HG02759 (cell line): ENCODE measurements at regions not wholly inside any gene's neighbourhood (a gene's known extent, or its start where the extent isn't known, plus 50 kb on each side); places are given as distances from the start of the nearest gene placed in this dataset.

Experiments used
- ATAC-seq: cut with Tn5 transposase; IDR thresholded peaks from one replicate; pipeline ENCODE4 v1.9.1; 2021; ENCODE audit warnings: mild to moderate bottlenecking, moderate library complexity; ENCODE audit not compliant: unreplicated experiment

DNA sequence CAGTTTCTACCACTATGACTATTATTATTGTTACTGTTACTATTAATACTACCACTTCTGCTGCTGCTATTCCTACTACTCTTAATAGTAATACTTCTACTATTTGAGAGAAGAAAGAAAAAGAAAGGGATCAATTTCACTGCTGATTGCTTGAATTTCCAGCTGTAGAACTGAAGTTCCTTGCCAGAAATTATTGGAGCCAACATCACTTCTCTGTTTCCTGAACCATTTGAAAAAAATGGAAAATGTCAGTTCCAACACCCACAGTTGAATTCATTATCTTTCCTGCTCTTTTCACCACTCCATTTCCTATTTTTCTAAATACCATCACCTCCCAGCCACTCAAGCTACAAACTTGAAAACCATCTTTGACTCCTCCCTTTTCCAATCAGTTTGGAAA, 54.1 kb upstream of the PIK3C2G start:
- ATAC-seq = no peak

- ATAC-seq = no peak
Observed at GRCh38 chr12:18206198-18206597, 55.1 kb upstream of the PIK3C2G start.

- no peak for ATAC-seq
Observed at GRCh38 chr12:18204053-18204452, 57.3 kb upstream of the PIK3C2G start.

DNA sequence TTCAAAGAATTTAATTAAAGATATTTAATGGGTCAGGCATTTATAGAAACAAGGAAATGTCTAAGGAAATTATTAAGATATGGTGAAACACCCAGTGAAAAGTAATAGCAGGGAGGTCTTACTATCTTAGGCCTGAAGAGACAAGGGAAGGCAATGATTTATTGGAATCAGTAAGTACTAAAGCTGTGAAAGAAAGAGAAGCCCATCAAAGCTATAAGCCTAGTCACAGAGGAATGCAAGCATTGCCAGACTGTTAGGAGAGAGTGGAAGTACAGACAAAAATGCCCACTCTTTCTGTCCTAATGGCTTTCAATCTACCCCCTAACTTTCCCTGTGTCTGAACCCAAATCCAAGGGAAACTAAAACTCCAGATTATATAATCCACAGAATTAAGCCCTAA, 69.2 kb upstream of the PIK3C2G start:
- no peak for ATAC-seq

DNA sequence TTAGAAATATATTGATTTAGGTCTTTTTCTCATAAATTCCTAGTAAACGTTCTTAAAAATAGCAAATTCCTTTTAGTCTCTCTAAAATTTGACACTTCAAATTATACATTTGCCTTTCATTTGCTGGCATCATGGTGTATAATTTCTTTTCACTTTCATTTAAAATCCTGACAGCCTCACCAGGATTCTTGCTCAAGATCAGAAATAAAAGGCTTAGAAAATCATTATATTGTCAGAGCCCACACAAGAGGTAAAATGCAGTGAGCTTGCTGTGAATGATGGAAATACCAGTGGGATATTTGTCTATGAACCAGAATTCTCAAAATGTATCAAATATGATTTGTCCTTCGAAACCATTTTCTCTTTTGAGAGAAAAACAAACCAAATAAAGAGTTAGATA, 78.2 kb upstream of the PIK3C2G start:
- no peak for ATAC-seq

- no peak for ATAC-seq
Observed at GRCh38 chr12:18171571-18171970, 81.6 kb upstream of the RERGL start.

- no peak for ATAC-seq
Observed at GRCh38 chr12:18168016-18168415, 78.0 kb upstream of the RERGL start.

DNA sequence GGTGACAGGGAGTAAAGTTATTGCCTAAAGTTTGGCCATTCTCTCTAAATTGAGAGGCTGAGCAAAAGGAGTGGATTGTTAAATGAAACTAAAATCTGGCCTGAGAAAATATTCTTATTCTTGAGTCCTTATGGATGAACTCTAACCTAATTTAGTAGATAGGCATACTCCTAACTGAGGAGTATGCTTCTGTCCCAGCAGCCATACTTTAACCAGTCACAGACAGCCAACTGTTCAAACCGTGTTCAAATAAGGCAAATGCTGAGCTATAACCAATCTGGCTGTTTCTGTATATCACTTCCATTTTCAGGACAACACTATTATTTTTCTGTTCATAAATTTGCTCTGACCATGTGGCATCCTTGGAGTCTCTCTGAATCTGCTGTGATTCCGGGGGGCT, 75.9 kb upstream of the RERGL start:
- peak; percentile 43 for ATAC-seq

- peak; percentile 98 for ATAC-seq
Observed at GRCh38 chr12:18165422-18165871, 75.5 kb upstream of the RERGL start.

GRCh38 chr12:18160901-18161300, 70.9 kb upstream of the RERGL start:
- no peak for ATAC-seq

- peak; percentile 80 for ATAC-seq
Observed at GRCh38 chr12:18158774-18159557, 69.0 kb upstream of the RERGL start.

DNA sequence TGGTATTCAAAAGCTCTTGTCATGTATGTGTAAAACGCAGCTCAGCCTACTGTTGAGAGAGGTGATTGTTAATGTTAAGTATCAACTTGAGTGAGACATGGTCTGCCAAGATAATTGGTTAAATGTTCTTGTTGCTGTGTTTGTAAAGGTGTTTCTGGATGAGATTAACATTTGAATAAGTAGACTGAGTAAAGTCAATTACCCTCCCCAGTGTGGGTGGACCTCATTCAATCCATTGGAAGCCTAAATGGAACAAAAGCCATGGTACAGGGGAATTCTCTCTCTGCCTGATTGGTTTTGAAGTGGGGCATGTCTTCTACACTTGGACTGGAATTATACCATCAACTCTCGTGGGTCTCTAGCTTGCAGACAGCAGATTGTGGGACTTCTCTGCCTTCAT, 63.8 kb upstream of the RERGL start:
- no peak for ATAC-seq

GRCh38 chr12:18151036-18151435, 61.0 kb upstream of the RERGL start:
- ATAC-seq = no peak

DNA sequence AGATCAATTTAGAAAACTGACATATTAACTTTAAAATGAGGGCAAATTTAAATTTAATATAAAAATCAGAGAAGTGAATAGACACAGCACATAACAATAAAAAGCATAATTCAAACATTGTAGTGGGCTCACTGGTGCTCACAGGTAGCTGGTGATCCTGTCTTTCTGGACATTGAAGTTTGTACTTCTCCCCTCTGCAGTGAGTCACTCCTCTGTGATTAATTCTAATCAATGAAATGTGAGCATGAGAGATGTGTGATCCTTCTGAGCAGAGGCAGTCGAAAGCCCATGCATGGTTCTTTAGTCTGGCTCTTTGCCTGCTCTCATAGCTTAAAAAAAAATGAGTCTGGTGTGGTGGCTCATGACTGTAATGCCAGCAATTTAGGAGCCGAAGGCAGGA, 59.0 kb upstream of the RERGL start:
- no peak for ATAC-seq

- ATAC-seq = no peak
Observed at GRCh38 chr12:18146363-18146762, 56.4 kb upstream of the RERGL start.

- no peak for ATAC-seq
Observed at GRCh38 chr12:18145924-18146323, 55.9 kb upstream of the RERGL start.

- no peak for ATAC-seq
Observed at GRCh38 chr12:18141048-18141982, 51.3 kb upstream of the RERGL start.

DNA sequence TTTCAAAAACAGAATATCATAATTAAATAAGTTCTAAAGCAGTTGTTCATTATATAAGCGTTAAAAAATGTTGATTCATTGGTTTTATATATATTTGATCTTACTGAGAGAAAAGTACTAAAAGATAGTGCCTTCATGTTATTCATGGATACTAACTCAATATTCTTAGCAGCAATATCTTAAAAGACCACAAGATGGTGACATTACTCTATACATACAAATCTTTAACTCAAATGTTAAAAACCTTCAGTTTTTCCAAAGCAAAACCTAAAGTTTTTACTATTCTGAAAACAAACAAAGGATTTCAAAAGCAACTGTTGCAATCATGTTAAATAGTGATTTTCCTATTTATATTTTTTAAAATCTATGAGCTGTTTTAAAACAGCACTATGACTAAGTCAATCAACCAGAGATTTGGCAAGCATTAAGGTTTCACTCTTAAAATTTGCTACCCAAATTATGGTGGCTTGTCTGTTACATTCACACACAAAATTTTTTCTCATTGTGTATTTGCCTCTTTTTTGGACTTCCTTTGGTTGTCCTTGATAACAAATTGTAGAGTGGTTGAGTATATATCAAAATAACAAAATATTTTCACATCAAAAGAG, 50.1 kb upstream of the RERGL start:
- ATAC-seq = no peak
